ENCODE measurements at regions not wholly inside any gene's neighbourhood (a gene's known extent, or its start where the extent isn't known, plus 50 kb on each side); places are given as distances from the start of the nearest gene placed in this dataset.

GRCh38 chr2:238711346-238711745 is 136.5 kb upstream of the TWIST2 start:
- TF ChIP-seq CTCF (IDR thresholded peaks at IDR 0.05) (no peak), POLR2A (IDR thresholded peaks at IDR 0.05) (no peak)
